Activated naive CD4-positive, alpha-beta T cell treated with anti-CD3 and anti-CD28 coated beads, Interleukin-2, amount 50 U/mL, for 24 hours (primary cell): ENCODE measurements at regions not wholly inside any gene's neighbourhood (a gene's known extent, or its start where the extent isn't known, plus 50 kb on each side); places are given as distances from the start of the nearest gene placed in this dataset.

Experiments
- H3K27ac Mint-ChIP-seq: one replicate; pipeline ENCODE4 v1.8.0; 2021; ENCODE audit warnings: mild to moderate bottlenecking, mixed read lengths
- H3K27me3 Mint-ChIP-seq: one replicate; pipeline ENCODE4 v1.8.0; 2021; ENCODE audit warnings: mixed read lengths
- H3K36me3 Mint-ChIP-seq: one replicate; pipeline ENCODE4 v1.8.0; 2021; ENCODE audit warnings: mixed read lengths
- H3K4me1 Mint-ChIP-seq: one replicate; pipeline ENCODE4 v1.8.0; 2021; ENCODE audit warnings: mixed read lengths
- H3K4me3 Mint-ChIP-seq: one replicate; pipeline ENCODE4 v1.8.0; 2021; ENCODE audit warnings: mild to moderate bottlenecking, mixed read lengths
- H3K9me3 Mint-ChIP-seq: one replicate; pipeline ENCODE4 v1.8.0; 2021; ENCODE audit warnings: mixed read lengths

DNA sequence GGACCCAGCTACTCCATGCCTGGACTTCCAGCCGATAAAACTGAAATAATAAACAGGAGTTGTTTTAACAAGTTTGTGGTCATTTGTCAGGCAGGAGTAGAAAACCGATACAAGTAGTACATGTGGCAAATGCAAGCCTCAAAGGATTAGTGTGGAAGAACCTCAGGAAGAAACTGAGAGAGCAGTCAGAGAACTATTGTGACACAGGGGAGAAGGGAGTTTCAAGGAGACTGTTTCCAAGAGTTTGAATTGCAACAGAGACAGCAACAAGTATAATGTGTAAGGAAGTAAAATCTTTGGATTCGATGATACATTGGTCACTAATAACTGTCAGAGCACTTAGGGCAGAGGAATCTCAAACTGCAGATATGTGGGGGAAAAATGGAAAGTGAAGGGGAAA lies 450.6 kb upstream of the ARHGEF26 start:
- Mint-ChIP-seq H3K36me3 (no peaks in the 10 kb centered on the region), H3K4me3 (no peak overlapping the region), H3K4me1 (peaks cover 4% of the 10 kb centered on the region), H3K9me3 (peaks cover 4% of the 10 kb centered on the region), H3K27ac (no peak overlapping the region), H3K27me3 (no peaks in the 10 kb centered on the region)

DNA sequence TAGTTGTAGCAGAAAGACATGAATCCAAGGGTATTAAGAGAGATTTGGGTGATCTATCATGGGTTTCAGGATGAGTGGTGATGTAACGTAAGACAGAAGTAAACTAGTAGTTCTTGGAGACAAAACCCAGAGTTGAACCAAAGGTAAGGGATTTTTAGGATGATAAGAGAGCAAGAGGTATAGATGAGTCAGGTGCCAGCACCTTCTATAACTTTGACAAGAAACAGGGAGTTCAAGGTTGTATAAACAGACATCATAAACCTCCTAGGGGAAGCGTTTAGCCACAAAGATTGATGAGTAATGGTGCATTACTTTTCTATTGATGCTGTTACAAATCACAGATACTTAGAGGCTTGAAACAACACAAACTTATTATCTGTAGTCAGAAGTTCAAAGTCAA lies 447.3 kb upstream of the ARHGEF26 start:
- no peaks in the 10 kb centered on the region for H3K27me3 Mint-ChIP-seq

DNA sequence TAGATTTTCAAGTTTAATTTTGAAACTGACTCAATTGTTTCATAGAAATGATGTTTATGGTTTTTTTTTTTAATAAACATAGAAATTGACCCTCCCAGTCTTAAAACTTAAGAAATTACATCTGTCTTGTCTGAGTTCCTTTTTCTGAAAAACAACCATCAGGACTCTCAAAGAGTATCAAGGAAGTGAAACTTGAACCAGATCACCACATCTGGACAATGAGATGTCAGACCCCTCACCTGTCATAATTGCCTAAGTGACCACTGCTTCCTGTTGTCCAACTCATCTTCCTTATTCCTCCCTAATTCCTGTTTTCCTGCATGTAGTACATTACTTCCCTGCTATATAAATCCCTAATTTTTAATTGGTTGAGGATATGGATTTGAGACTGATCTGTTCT lies 441.5 kb upstream of the ARHGEF26 start:
- Mint-ChIP-seq H3K27me3 (no peaks in the 10 kb centered on the region), H3K4me1 (peaks cover 23% of the 10 kb centered on the region), H3K9me3 (peaks cover 5% of the 10 kb centered on the region), H3K27ac (no peak overlapping the region), H3K36me3 (peaks cover 2% of the 10 kb centered on the region), H3K4me3 (no peak overlapping the region)

More for the DNA sequence above, 447.3 kb upstream of the ARHGEF26 start:
- Mint-ChIP-seq H3K9me3 (peaks cover 4% of the 10 kb centered on the region), H3K27ac (no peak overlapping the region), H3K36me3 (no peaks in the 10 kb centered on the region), H3K4me3 (no peak overlapping the region), H3K4me1 (peaks cover 4% of the 10 kb centered on the region)

DNA sequence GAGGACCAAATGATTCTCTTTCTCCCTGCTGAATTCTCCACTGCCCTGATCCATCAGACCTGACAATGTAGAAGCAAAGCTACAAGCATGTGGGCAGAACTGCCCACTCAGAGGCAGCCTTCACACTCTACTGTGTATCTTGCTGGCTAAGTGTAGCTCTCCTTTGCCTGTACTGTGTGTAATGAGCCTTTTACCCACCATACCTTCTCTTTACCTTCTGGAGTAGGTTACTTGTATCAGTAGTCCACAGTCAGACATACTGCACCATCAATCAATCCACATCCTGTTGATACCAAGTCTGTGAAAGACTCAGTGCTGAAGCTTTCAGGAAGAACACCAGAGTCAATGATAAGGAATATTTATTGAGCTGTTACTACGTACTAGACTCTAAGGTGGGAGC lies 440.7 kb upstream of the ARHGEF26 start:
- H3K4me3 Mint-ChIP-seq = no peak overlapping the region
- peaks cover 5% of the 10 kb centered on the region for H3K9me3 Mint-ChIP-seq
- no peaks in the 10 kb centered on the region for H3K27me3 Mint-ChIP-seq
- H3K27ac Mint-ChIP-seq = no peak overlapping the region
- H3K36me3 Mint-ChIP-seq = peaks cover 2% of the 10 kb centered on the region
- H3K4me1 Mint-ChIP-seq = peaks cover 23% of the 10 kb centered on the region

DNA sequence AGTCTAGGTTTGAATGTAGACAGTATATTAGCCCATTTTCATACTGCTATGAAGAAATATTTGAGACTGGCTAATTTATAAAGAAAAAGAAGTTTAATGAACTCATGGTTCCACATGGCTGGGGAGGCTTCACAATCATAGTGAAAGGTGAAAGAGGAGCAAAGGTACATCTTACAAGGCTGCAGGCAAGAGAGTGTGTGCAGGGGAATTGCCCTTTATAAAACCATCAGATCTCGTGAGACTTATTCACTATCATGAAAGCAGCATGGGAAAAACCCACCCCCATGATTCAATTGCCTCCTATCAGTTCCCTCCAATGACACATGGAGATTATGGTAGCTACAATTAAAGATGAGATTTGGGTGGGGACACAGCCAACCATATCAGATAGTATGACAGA lies 440.1 kb upstream of the ARHGEF26 start:
- no peaks in the 10 kb centered on the region for H3K27me3 Mint-ChIP-seq
- H3K4me1 Mint-ChIP-seq = peaks cover 23% of the 10 kb centered on the region
- H3K36me3 Mint-ChIP-seq = peaks cover 2% of the 10 kb centered on the region
- no peak overlapping the region for H3K4me3 Mint-ChIP-seq
- H3K9me3 Mint-ChIP-seq = peaks cover 5% of the 10 kb centered on the region
- no peak overlapping the region for H3K27ac Mint-ChIP-seq

DNA sequence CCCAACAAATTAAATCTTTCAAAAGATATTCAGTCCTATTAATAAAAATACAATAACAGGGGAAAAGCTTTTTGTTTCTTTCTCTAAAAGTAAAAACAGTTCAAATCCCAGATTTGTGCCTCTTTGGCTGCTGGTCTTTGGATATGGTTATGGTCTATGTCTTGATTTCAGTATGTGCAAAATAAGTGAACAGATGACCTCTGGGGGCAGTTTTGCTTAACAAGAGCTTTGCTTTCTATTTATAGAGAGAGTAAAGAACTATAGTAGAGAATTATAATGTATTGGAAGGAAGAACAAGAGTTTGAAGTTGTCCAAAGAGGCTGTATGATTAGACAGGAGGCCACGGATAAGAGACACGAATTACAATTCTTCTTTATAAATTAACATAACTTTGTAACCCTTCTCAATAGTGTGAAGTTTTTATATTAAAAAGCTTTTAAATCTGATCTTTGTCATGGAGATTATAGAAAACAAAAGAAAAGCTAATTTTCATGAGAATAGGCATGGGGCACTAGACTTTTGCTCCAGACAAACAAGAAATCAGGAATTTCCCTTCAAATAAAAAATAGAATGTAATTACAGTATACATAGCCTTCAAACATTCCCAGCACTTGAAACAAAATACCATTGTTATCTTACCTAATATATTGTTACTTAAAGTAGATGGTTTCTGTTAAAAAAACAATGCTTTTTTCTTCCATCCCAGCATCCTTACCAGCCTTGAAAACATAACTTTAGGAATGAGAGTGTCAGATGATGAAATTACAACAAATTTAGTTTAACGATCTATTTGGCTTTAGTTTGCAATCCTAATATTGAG lies 432.7 kb upstream of the ARHGEF26 start:
- H3K27ac Mint-ChIP-seq = no peak overlapping the region
- no peaks in the 10 kb centered on the region for H3K4me1 Mint-ChIP-seq
- no peaks in the 10 kb centered on the region for H3K9me3 Mint-ChIP-seq

DNA sequence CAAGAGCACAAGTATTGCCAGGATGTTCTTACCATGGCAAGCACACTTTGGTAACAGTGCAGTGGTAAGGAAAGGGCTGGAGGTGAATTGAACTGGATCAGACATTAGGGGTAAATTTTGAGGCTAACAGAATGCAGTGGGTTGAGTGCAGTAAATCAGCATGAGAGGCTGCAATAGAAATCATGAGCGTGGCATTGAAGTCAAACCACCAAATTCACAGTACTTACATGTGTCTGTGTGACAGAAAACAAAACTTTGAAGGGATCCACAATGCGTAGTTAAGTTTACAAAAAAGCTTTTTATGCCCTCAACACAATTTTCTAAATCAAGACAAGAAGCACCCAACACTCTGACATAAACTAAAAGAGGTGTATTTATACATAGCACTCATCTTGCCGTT lies 428.0 kb upstream of the ARHGEF26 start:
- H3K27ac Mint-ChIP-seq = no peak overlapping the region

More for the DNA sequence above, 432.7 kb upstream of the ARHGEF26 start:
- Mint-ChIP-seq H3K27me3 (no peaks in the 10 kb centered on the region), H3K36me3 (no peaks in the 10 kb centered on the region), H3K4me3 (no peak overlapping the region)

DNA sequence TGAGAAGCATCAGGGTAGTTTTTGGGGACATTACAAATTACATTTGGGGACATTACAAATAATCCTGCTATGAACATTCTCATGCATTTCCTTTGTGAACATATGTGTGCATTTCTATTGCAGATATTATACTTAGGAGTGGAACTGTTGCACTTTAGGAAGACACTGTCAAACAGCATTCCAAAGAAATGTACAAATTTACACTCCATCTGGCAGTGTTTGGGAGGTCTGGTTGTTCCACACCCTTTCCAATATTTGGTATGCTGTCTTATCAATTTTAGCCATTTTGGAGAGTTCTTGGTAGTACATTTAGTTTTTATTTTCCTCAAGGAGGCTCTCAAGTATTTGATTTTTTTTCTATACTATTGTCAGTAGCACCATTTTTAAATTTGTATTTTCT lies 419.1 kb upstream of the ARHGEF26 start:
- Mint-ChIP-seq H3K9me3 (no peaks in the 10 kb centered on the region), H3K36me3 (no peaks in the 10 kb centered on the region), H3K4me1 (no peaks in the 10 kb centered on the region), H3K4me3 (no peak overlapping the region), H3K27ac (no peak overlapping the region), H3K27me3 (peaks cover 1% of the 10 kb centered on the region)

More for the DNA sequence above, 428.0 kb upstream of the ARHGEF26 start:
- Mint-ChIP-seq H3K36me3 (no peaks in the 10 kb centered on the region), H3K4me1 (no peaks in the 10 kb centered on the region), H3K27me3 (no peaks in the 10 kb centered on the region), H3K4me3 (no peak overlapping the region), H3K9me3 (no peaks in the 10 kb centered on the region)

DNA sequence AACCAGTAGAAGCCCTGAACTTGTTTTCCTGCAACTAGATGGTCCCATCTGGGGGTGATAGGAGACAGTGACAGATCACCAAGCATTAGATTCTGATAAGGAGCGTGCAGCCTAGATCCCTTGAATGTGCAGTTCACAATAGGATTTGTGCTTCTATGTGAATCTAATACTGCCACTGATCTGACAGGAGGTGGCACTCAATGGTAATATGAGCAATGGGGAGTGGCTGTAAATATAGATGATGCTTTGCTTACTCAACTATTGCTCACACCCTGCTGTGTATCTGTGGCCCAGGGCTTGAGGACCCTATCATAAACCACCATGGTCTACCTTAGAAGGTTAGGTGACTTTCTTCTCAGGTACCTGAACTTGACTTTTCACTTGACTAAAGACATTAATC lies 417.1 kb upstream of the ARHGEF26 start:
- H3K27ac Mint-ChIP-seq = no peak overlapping the region
- peaks cover 3% of the 10 kb centered on the region for H3K27me3 Mint-ChIP-seq
- no peaks in the 10 kb centered on the region for H3K36me3 Mint-ChIP-seq
- H3K9me3 Mint-ChIP-seq = no peaks in the 10 kb centered on the region
- H3K4me3 Mint-ChIP-seq = no peak overlapping the region
- no peaks in the 10 kb centered on the region for H3K4me1 Mint-ChIP-seq

DNA sequence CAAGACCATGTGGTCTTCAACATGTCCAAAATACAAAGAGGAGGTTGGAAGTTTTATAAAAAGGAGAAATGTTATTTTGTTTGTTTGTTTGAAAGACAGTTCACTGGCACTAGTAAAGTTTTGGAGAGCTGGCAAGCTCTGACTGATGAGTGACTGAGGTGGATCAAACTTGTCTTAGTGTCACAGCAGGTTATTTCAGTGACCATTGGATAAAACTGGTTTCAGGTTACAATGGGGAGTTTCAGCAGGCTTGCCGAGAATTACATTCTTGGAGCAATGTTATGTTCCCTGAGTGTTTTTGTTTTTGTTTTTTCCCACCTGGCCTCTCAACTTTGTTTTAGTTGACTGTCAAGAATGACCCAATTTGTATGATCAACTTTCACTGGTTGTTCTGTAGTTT lies 414.5 kb upstream of the ARHGEF26 start:
- no peaks in the 10 kb centered on the region for H3K36me3 Mint-ChIP-seq
- H3K9me3 Mint-ChIP-seq = no peaks in the 10 kb centered on the region
- H3K27ac Mint-ChIP-seq = no peak overlapping the region
- H3K4me3 Mint-ChIP-seq = no peak overlapping the region
- no peaks in the 10 kb centered on the region for H3K4me1 Mint-ChIP-seq
- H3K27me3 Mint-ChIP-seq = peaks cover 3% of the 10 kb centered on the region

DNA sequence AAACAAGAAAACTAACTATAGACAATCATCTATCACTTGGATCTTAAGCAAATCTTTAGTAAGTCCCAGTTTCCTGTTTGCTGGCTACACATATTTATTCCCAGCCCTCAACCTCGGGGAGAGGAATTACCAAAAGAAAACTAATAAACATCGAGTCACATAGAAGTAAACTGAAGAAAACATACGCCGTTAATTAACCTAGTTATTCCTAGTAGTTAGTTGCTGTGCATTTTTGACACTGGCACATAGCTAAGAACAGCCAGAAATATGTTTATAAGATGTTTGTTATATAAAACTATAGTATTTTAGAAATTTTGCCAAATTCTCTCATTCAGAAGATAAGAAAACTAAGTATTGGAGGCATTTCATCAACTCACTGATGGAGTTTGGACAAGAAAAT lies 407.2 kb upstream of the ARHGEF26 start:
- H3K4me3 Mint-ChIP-seq = no peak overlapping the region
- no peaks in the 10 kb centered on the region for H3K9me3 Mint-ChIP-seq
- peaks cover 1% of the 10 kb centered on the region for H3K27me3 Mint-ChIP-seq
- H3K36me3 Mint-ChIP-seq = no peaks in the 10 kb centered on the region
- no peaks in the 10 kb centered on the region for H3K4me1 Mint-ChIP-seq
- no peak overlapping the region for H3K27ac Mint-ChIP-seq

DNA sequence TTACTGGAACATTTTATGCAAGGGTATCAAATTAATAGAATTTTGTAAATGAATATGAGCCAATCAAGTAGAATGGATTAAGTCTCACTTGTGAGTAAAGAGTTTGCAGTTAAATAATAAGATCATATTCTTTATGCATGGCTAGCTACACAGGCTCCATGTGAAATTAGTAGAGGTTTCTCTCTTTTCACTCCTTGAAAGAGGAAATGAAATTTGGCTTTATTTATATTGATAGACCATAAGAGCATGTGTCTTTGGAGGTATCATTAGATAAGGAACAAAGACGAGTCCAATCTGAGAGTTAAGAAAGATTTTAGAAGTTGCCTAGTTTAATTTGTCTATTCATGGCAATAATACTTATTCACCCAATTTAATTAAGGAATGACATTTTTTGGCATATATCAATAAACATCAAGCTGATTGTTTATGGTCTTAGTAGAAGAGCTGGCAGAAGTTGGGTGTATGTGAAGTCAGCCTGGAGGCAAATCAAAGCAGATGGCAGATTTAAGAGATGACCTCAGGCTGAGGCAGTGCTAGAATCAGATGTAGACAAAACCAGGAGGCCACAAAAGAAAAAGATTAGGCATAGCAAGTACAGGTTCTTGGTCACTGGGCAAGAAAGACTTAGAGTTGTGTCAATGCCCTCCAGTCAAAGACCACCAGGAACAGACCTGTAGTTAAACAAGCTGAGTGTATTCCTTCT lies 406.5 kb upstream of the ARHGEF26 start:
- Mint-ChIP-seq H3K9me3 (no peaks in the 10 kb centered on the region), H3K36me3 (no peaks in the 10 kb centered on the region), H3K27me3 (no peaks in the 10 kb centered on the region), H3K4me3 (no peak overlapping the region), H3K4me1 (no peaks in the 10 kb centered on the region), H3K27ac (no peak overlapping the region)

DNA sequence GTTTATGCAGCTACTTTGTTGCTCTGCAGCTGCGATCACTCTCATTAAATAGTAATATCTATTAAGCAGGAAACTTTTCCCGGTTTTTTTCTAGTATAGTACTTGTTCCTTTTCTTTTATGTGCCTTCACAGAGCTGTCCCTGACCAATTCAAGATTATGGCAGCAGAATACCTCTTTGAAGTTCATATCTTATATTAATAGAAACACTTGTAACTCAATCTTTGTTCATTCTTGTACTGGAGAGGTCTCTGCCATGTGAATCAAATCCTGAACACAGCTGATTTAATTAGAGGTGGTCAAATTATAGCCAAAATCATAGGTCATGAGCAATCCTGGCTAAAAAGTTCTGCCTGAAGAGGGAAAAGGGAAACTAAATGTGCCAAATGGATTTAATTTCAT lies 399.0 kb upstream of the ARHGEF26 start:
- H3K27ac Mint-ChIP-seq = no peak overlapping the region
- H3K36me3 Mint-ChIP-seq = no peaks in the 10 kb centered on the region
- H3K9me3 Mint-ChIP-seq = no peaks in the 10 kb centered on the region
- H3K4me3 Mint-ChIP-seq = no peak overlapping the region
- H3K27me3 Mint-ChIP-seq = peaks cover 3% of the 10 kb centered on the region
- no peaks in the 10 kb centered on the region for H3K4me1 Mint-ChIP-seq

DNA sequence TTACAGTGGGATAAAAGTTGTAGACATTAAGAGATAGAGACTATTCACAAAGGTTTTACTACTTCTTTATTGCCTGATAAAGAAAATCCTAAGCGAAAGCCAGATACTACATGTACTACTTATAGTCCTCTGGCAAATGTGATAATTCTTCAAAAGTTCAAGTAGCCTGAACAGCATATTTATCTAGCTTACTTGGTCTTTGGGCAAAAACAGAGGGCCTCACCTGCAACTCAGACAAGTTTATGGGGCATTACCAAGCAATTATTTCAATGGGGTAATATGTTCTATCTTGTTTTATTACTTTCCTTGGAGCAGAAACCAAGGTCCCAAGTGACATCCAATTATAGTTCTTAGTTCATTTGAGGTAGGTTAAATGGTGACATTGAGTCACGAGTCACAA lies 390.1 kb upstream of the ARHGEF26 start:
- H3K4me3 Mint-ChIP-seq = no peak overlapping the region
- H3K27ac Mint-ChIP-seq = no peak overlapping the region
- peaks cover 4% of the 10 kb centered on the region for H3K9me3 Mint-ChIP-seq
- H3K36me3 Mint-ChIP-seq = peaks cover 1% of the 10 kb centered on the region
- peaks cover 2% of the 10 kb centered on the region for H3K27me3 Mint-ChIP-seq
- no peaks in the 10 kb centered on the region for H3K4me1 Mint-ChIP-seq

DNA sequence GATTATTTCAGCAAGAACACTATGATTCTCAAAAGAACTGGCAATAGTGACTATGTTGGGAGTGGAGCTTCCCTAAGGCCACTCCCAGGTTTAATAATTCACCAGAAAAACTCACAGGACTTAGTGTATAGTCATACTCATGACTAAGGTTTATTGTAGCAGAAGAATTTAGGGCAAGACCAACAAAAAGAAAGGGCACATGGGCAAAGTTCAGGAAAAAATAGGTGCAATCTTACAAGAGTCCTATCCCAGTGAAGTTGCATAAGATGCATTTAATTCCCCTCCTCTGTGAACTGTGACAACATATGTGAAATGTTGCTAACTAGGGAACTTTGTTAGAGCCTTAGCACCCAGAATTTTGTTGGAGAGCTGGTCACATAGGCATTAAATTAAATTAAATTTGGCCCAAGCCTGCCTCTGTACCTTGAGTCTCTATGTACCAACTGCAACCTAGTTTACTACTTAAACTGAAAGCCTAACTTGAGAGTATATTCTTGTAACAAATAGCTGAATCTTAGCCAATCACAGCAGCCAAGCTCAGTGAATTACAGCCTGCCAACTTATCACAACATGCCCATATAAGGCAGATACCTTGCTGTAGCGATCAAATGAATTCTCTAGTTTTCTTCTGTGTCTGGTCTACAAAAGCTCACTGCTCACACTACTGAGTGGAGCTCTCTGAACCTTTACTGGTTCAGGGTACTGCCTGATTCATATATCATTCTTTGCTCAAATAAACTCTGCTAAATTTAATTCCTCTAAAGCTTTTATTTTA lies 386.2 kb upstream of the ARHGEF26 start:
- Mint-ChIP-seq H3K9me3 (peaks cover 4% of the 10 kb centered on the region), H3K36me3 (peaks cover 1% of the 10 kb centered on the region), H3K27me3 (no peaks in the 10 kb centered on the region), H3K4me1 (no peaks in the 10 kb centered on the region), H3K4me3 (no peak overlapping the region), H3K27ac (no peak overlapping the region)

DNA sequence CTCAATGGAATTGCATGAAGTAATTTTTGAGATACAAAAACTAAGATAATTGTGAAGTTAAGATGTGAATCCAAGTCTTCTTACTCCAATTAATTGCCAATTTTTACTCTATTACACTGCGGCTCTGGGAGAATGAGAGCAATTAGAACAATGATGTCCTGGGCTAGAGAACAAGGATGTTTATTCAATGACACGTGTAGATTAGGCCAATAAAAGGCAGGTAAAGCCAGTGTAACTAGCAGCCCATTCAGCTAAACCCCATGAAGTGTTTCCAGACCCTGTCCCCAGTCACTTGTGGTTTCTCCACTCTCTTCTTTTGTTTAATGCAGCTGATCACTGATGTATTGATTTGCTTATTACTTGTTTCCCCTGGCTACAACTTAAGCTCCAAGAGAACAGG lies 381.1 kb upstream of the ARHGEF26 start:
- no peak overlapping the region for H3K27ac Mint-ChIP-seq
- no peak overlapping the region for H3K4me3 Mint-ChIP-seq
- no peaks in the 10 kb centered on the region for H3K27me3 Mint-ChIP-seq
- no peaks in the 10 kb centered on the region for H3K36me3 Mint-ChIP-seq
- no peaks in the 10 kb centered on the region for H3K9me3 Mint-ChIP-seq
- no peaks in the 10 kb centered on the region for H3K4me1 Mint-ChIP-seq
